Colonic mucosa (tissue), 4 donors: ENCODE measurements at regions not wholly inside any gene's neighbourhood (a gene's known extent, or its start where the extent isn't known, plus 50 kb on each side); places are given as distances from the start of the nearest gene placed in this dataset.

Experiments
- DNase-seq: peaks from one replicate; pipeline ENCODE4 v3.0.0-alpha.2; 2020
- H3K27ac ChIP-seq: fragments of 200-600 bp; one replicate; pipeline ENCODE4 v1.8.0; 2021
- H3K27me3 ChIP-seq: fragments of 200-600 bp; one replicate; pipeline ENCODE4 v1.8.0; 2021
- H3K36me3 ChIP-seq: fragments of 200-600 bp; one replicate; pipeline ENCODE4 v1.8.0; 2021
- H3K4me1 ChIP-seq: fragments of 200-600 bp; one replicate; pipeline ENCODE4 v1.8.0; 2021; ENCODE audit warnings: mild to moderate bottlenecking
- H3K4me3 ChIP-seq: fragments of 200-600 bp; one replicate; pipeline ENCODE4 v1.8.0; 2021
- H3K9ac ChIP-seq, 2 donors: one replicate each; pipeline ENCODE4 v1.7.0; 2013; ENCODE audit warnings: control low read depth in 2 of 2, low read depth in 2 of 2, low read length in 2 of 2
- H3K9me3 ChIP-seq: fragments of 200-600 bp; one replicate; pipeline ENCODE4 v1.8.0; 2021
- CTCF ChIP-seq: fragments of 200-600 bp; IDR thresholded peaks from one replicate; pipeline ENCODE4 v1.8.0; 2022; ENCODE audit warnings: antibody characterized with exemption, mild to moderate bottlenecking
- intact Hi-C: fragments of 100-400 bp; cut with DNase I; formaldehyde crosslinking; loops from one replicate; pipeline ENCODE4 v1.14.1; 2022
- donor health status: healthy.
- donor health status: DM: no; HTN: no; CAD: no.
- donor health status: DM: no; HTN: no; CAD: no.

- H3K9ac ChIP-seq = no peak overlapping the region
- no peak for DNase-seq
- intact Hi-C loops = no loop called here
- H3K9me3 ChIP-seq = no peaks in the 10 kb centered on the region
- no peaks in the 10 kb centered on the region for H3K4me1 ChIP-seq
- no peak for TF ChIP-seq CTCF
- no peaks in the 10 kb centered on the region for H3K36me3 ChIP-seq
- H3K27me3 ChIP-seq = no peaks in the 10 kb centered on the region
- H3K4me3 ChIP-seq = no peak overlapping the region
- no peak overlapping the region for H3K27ac ChIP-seq
These were observed 348.0 kb downstream of the BUD13 start for GRCh38 chr11:116424615-116425261.

GRCh38 chr11:116422956-116423600 is 349.7 kb downstream of the BUD13 start:
- Histone ChIP-seq H3K4me1 (no peaks in the 10 kb centered on the region), H3K27me3 (no peaks in the 10 kb centered on the region), H3K36me3 (no peaks in the 10 kb centered on the region), H3K9me3 (no peaks in the 10 kb centered on the region), H3K27ac (no peak overlapping the region), H3K4me3 (no peak overlapping the region), H3K9ac (no peak overlapping the region)
- intact Hi-C loops = no loop called here
- no peak for DNase-seq
- no peak for TF ChIP-seq CTCF

- H3K36me3 ChIP-seq = no peaks in the 10 kb centered on the region
- H3K27ac ChIP-seq = no peak overlapping the region
- no peaks in the 10 kb centered on the region for H3K27me3 ChIP-seq
- no peak for TF ChIP-seq CTCF
- no peak overlapping the region for H3K4me3 ChIP-seq
- no peaks in the 10 kb centered on the region for H3K9me3 ChIP-seq
- H3K4me1 ChIP-seq = no peaks in the 10 kb centered on the region
- no peak overlapping the region for H3K9ac ChIP-seq
- no peak for DNase-seq
- intact Hi-C loops = no loop called here
These were observed 350.2 kb downstream of the BUD13 start for GRCh38 chr11:116422556-116422955.

GRCh38 chr11:116421529-116422185 is 351.1 kb downstream of the BUD13 start:
- H3K27ac ChIP-seq = no peak overlapping the region
- intact Hi-C loops = no loop called here
- H3K9ac ChIP-seq = no peak overlapping the region
- no peak for TF ChIP-seq CTCF
- no peaks in the 10 kb centered on the region for H3K27me3 ChIP-seq
- DNase-seq = no peak
- H3K4me3 ChIP-seq = no peak overlapping the region
- H3K9me3 ChIP-seq = no peaks in the 10 kb centered on the region
- H3K36me3 ChIP-seq = no peaks in the 10 kb centered on the region
- no peaks in the 10 kb centered on the region for H3K4me1 ChIP-seq

GRCh38 chr11:116420770-116421528 is 351.8 kb downstream of the BUD13 start:
- Histone ChIP-seq H3K4me1 (no peaks in the 10 kb centered on the region), H3K27ac (no peak overlapping the region), H3K9ac (no peak overlapping the region), H3K4me3 (no peak overlapping the region), H3K9me3 (no peaks in the 10 kb centered on the region), H3K27me3 (no peaks in the 10 kb centered on the region), H3K36me3 (no peaks in the 10 kb centered on the region)
- intact Hi-C loops = no loop called here
- TF ChIP-seq CTCF = no peak
- no peak for DNase-seq
